Activated CD8-positive, alpha-beta memory T cell treated with anti-CD3 and anti-CD28 coated beads, Interleukin-2, amount 50 U/mL, for 24 hours (primary cell): ENCODE measurements at regions not wholly inside any gene's neighbourhood (a gene's known extent, or its start where the extent isn't known, plus 50 kb on each side); places are given as distances from the start of the nearest gene placed in this dataset.
"Not testable (repeated sequence)": the region's sequence is repeated elsewhere in the genome, so short reads cannot be mapped to it uniquely, and the experiment has no call there.

ENCODE experiments used
- DNase-seq: peaks from one replicate; pipeline ENCODE4 v3.0.0-alpha.2; 2020; ENCODE audit errors: extremely low read depth

DNA sequence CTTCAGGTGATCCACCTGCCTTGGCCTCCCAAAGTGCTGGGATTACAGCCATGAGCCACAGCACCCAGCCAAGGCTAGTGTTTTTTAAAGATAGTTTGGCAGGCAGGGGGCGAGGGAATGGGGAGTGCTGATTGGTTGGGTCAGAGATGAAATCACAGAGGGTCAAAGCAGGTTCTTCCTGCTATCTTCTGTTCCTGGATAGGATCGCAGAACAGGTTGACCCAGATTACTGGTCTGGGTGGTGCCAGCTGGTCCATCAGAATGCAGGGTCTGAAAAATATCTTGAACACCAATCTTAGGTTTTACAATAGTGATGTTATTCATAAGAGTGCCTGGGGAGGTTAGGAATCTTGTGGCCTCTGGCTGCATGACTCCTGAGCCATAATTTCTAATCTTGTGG, 272.2 kb downstream of the CD83 start:
- not testable (repeated sequence) for DNase-seq

DNA sequence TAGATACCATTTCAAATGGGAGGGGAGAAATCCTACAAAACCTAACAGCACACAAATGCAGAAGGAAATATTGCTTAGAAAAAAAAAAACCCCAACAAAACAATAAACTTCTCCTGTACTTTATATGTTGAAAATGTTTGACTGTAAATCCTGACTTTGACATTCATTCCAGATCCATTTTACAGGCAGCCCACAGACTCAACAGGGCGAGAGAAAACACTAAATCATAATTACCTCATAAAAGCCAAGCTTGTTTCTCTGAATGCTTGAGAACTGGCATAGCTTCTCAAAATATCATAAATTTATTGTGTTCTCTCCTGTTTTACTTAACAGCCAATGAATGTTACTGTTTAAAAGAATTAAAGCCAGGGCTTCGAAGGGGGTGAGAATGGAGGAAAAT, 273.2 kb downstream of the CD83 start:
- no peak for DNase-seq

DNA sequence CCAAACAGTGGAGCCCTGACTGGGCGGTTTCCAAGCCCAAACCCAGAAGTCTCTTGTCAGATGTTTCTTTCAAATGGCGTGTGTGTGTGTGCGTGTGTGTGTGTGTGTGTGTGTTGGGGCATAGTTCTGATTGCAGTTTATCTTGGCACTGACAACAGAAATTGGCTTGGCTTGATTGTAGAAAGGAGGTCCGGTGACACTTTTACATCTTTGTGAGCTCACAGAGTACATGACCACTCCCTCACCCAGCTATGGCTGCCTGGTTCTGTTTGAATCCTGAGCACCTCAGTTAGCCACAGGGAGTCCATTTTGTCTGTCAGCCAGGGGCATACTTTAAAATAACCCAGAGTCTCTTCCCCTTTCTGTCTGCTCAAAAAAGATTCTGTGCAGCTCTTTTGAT, 276.3 kb downstream of the CD83 start:
- no peak for DNase-seq

DNA sequence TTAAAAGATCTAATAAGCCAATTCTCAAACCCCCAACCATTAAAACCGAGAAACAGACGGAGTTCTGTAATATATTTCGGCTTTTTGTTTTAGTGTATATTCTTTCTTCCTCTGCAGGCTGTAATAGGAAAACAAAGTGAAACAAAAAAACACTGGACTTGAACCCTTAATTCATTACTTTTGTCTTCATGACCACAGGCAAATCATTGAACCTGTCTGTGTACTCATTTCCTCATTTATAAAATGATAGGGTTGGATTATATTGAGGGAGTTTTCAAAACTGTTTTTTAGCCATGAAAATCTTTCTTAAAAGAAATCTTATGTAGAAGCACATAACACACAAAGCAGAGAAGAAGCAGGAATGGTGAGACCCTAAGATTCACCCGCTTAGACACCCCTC, 278.8 kb downstream of the CD83 start:
- DNase-seq = no peak

DNA sequence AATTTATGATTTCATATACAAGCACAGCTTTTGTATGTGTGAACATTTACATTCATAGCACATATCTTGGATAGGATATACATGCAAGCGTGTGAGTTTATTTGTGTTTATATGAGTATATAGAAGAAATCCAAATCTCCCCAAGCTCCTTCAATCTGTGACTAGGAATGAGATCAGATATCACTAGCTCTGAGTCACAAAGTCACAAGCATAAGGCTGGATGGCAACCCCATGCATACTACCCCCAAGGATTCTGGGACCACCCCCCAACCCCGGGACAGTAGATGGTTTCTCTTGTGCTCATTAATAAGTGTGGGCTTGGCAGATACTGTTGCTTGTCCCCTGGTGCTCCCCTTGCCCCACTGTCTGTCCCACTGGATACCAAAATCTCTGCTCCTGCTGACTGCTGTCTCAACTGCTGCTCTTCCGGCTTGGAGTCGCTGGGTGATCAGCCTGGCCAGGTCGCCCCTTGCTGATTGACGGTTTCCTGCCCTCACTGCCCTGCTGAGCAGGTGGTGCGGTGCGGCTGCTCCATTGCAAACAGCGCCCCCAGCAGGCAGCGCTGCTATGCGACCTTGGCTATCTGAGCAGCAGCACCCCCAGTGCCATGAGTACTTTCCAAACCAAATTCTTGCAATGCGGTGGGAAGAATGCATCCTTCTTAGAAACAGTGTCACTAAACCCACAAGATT, 279.4 kb downstream of the CD83 start:
- no peak for DNase-seq

DNA sequence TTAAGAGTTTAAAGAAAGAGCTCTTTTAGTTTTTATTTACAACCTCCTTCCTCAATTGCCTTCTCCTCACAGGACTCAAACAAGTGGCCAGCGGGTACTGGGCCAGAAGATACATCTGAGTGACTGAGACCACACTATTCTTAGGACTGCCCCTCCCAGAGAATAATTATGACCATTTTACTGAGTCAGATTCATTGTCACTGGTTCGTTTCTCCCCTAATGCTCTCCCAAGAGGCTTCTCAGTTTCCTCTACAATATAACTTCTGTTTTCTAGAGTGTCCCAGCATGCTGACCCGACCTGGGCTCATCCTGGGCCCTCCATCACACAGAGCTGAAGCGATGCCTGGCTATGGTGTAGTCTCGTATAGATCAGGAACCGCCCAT, 279.9 kb downstream of the CD83 start:
- DNase-seq = no peak

DNA sequence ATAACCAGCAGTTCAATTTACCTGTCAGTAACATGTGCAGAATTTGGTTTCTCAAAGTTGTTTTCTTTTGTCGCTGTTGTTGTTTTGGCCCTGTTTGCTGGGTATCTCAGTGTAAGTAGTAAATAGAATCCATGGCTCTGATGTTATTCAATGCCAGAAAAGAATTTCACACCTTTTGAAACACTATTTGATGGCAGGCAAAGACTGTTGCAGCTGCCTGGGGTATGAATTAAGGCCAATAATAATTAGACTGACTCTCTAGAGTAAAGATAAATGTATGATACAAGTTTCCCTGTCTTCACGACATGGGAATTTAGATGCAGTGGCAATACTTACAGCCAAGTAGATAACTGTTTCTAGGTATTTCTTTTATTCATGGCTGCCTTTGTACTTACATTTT, 281.4 kb downstream of the CD83 start:
- no peak for DNase-seq

DNA sequence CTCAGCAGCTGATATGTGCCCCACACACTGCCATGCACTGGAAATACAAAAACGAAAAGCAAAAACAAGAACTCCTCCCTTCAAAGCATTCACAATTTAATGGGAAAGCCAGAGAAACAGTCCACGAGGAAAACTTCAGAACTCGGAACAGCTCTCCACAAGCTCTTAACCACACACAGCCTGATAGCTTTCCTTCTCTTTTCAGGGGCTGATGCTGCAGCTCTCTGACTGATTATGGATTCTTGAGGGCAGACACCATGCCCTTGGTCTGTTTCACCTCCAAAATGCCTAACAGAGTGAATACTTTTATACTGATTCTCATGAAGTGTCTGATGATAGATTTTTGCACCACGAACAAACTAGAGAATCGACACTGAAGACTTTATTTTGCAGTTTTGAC, 282.1 kb downstream of the CD83 start:
- no peak for DNase-seq

DNA sequence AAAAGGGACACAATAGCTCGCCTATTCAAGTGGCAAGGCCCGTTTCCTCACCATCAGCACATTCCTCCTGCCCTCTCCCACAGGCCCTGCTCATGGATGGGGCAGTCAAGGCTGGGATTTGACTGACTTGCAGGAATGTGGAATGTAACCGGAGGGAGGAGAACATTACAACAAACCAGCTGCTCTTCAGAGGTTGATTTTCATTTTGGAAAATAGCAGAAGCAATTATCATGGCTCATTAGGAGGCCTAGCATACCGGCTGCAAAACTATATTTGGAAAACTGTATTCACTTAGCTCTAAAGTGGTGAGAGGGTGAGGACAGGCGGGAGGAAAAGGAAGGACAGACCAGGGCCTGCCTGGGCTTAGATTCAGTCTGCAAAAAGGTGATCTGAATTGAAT, 283.7 kb downstream of the CD83 start:
- DNase-seq = no peak

DNA sequence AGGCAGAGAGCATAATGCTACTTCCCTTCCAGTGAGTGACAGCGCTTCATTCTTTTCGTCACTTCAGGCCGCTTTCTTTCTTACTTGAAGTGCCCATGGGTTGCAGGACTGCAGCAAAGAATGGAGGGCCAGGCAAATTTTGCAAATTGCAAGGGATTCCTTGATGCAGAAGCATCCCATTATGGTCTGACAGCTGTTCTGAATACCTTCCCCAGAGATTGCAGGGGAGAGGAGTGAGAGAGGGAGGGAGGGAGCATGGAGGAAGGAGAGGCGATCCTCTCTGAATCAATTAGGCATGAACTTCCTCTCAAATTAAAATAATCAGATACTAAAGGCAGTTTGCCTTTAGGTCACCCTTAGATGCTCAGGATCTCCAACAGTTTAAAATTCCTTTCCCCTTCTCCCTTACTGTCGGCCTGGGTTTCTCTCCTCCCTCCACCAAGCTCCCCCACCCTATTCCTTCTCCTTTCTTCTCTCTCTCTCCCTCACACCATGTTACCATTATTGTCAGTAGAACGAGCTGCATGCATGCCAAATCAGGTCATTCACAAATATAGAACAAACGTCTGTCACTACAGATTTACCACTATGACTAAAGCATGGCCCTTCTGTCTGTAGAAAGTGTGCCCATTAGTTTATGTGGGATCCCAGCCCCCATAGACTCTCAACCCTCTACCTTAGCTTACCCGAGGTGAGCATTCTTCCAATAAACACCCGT, 289.2 kb downstream of the CD83 start:
- no peak for DNase-seq

DNA sequence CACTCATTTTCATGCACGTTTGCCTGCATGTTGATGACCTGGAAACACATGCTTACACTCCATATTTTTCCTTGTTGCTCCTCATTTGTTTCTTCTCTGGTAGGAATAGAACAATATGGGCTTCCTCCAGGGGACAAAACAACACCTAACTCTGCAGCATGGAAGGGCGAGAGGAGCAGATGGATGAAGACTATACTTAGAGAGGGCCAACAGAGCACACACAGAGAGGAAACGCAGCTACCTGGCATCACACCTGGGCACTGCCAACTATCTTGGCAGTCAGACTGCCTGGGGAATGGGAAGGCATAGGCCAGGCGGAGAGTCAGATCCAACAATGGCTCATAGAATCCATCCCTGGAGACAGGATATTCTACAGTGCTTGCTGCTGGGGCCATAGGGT, 290.9 kb downstream of the CD83 start:
- no peak for DNase-seq

DNA sequence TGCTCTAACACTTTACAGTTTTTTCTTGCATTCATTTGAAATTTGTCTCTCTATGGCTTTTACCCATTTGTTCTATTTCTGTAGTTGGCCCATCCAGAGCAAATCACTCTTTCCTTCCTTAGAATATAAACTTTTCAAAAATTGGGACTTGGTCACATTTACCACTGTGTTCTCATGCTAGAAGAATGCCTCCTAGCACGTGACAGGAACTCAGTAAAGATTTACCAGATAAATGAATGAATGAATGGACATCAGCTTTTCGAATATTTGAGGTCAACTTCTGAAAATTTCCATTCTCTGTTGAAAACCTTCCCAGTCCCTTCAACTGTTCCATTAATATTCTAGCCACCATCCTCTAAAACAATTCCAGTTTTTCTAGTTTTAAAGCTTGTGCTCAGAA, 294.5 kb downstream of the CD83 start:
- DNase-seq = no peak

DNA sequence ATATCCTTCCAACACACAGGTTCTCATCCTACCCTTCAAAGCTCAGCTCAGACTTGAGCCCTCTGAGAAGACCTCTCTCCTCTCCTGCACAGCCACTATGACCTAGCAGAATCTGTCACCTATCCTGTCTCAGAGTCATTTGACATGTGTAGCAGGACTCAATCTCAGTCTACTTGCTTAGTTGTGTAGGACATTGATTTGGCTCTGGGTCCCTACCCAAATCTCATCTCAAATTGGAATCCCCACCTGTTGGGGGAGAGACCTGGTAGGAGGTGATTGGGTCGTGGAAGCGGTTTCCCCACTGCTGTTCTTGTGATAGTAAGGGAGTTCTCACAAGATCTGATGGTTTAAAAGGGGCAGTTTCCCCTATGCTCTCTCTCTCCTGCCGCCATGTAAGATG, 297.9 kb downstream of the CD83 start:
- DNase-seq = no peak

DNA sequence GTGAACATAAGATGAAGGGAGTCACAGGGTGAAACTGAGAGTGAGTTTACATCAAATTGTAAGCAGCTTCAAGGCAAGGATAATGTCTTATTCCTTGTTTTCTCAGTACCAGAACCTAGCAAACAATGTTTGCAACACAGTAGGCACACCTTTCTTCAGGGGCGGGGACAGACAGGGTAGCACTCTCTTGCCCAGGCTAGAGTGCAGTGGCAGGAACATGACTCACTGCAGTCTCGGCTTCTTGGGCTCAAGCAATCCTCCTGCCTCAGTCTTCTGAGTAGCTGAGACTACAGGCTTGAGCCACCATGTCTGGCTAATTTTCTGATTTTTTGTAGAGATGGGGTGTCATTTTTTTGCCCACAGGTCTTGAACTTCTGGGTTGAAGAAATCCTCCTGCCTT, 299.8 kb downstream of the CD83 start:
- no peak for DNase-seq

DNA sequence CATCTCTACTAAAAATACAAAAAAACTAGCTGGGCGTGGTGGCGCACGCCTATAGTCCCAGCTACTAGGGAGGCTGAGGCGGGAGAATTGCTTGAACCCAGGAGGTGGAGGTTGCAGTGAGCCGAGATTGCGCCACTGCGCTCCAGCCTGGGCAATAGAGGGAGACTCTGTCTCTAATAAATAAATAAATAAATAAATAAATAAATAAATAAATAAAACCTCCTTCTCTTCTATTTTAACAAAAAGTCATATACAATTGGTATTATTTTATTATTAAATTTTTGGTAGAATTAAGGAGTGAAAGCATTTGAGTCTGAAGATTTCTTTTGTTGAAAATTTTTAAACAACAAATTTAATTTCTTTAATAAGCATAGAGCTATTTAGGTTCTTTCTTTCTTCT, 301.7 kb downstream of the CD83 start:
- DNase-seq = not testable (repeated sequence)

DNA sequence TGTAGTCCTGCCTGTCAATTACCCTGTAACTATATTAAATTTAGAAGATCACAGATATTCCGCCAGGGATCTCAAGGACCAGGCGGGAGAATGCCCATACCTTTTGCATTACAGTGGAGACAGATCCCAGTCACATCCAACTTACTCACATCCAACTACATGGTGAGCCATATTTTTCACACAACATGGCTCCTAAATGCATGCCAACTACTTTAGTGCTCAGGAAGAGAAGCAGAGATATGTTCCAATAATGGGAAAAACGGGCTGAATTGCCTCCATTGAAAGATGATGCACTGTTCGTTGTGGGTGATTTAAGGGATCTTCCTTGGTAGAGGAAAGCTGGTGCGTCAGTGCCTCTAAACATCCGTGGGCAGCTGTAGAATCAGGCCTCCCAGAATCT, 304.5 kb downstream of the CD83 start:
- no peak for DNase-seq

DNA sequence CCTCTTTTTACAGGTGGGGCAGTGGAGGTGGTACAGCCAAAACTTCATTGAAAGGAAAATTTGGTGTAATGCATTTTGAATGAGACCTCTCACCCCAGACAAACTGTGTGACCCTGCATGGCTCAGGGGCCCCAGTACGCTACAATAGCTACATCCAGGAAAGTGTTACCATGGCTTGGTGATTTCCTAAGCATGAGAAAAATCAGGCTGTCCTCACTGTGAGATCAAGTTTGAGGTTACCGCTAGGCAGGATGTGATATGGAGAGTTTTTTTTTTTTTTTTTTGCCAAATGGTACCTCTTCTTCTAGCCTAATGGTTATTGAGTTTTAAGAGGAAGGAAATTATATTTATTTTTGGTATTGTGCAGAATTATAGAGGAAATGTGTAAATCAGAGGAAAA, 305.3 kb downstream of the CD83 start:
- no peak for DNase-seq

DNA sequence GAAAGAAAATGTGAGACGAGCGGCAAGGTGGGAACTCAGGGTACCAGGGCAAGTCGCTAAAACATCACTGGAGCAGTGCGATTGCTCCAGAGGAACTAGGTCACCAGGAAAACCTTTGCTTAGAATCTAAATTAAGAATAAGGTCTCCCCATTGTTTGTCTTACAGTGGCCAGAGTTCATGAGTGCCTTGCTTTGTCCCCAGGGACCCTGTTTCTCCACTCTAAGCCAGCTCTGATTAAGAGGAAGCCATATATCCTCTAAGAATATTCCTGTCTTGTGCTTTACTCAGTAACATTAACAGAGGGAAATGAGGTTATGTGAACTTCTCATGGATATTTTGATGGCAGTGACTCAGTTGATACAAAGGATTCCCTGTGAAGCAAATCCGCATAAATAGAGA, 305.8 kb downstream of the CD83 start:
- DNase-seq = no peak

DNA sequence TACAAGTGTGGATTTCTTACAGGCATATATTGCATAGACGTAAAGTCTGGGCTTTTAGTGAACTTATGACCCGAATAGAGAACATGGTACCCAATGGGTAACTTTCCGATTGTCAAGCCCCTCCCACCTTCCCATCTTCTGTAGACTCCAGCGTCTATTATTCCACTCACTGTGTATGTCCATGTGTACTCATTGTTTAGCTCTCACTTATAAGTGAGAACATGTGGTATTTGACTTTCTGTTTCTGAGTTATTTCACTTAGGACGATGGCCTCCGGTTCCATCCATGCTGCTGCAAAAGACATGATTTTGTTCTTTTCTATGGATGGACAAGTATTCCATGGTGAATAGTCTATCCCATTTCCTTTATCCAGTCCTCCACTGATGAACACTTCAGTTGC, 306.4 kb downstream of the CD83 start:
- DNase-seq = no peak

DNA sequence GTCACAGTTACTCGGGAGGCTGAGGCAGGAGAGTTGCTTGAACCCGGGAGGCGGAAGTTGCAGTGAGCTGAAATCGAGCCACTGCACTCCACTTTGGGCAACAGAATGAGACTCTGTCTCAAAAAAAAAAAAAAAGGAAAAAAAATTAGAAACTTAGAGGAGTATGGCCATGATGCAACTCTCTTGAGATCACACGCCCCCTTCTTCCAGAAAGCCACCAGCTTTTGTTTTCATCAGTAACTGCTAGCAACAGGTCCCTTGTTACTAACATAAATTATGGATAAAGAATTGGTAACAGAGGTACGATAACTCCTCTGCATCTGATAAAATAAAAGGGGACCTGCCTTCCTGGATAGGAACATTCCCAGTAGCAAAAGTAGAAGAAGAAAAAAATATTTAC, 308.2 kb downstream of the CD83 start:
- DNase-seq = no peak

DNA sequence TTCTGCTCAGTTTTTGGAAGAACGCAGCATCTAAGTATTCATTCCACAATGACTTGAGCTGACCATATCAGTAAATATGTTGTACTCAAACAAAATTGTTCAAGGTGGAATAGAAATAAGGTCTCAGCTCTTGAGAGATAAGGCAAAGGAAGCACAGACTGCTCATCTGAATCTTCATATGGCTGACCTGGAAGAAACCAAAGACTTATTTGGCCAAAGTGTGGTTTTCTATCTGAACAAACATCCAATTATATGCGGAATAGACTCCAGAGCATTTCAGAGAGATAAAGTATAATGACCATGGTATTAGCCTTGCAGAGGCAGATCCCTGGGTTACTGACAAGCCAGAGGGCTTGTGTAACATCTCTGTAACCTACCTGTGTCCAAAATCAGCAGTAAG, 308.7 kb downstream of the CD83 start:
- no peak for DNase-seq

DNA sequence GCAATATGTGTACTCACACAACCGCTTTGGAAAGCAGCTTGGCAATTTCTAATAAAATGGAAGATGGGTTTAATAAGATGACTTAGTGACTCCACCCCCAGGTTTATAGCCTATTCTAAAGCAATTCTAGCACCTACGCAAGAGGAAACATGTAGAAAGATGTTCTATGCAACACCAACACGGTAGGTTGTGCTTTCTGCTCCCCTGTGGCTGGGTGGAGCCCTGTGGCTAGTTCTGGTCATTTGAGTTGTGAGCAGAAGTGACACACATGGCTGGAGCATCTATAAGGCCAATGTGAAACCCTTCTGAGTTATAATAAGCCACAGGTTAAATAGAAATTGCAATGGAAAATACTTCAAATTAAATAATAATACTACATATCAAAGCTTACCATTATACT, 310.7 kb downstream of the CD83 start:
- DNase-seq = no peak

DNA sequence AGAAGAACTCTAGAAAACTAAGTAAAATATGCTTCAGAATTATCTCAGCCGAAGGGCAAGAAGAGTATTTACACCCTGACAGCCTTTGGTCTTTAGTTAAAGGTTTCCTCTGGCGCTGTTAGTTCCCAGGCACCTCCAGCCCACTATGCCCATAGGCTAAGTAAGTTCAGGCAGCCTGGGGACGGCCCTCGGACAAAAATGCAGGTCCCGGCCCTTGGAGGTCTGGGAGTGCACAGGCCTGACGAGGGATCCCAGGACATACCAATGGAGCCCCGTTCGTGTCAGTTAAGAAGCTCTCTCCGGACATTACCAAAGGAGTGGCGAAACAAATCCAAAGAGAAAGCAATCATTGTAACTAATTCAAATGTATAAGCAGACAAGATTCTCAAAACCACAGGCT, 311.8 kb downstream of the CD83 start:
- DNase-seq = no peak

DNA sequence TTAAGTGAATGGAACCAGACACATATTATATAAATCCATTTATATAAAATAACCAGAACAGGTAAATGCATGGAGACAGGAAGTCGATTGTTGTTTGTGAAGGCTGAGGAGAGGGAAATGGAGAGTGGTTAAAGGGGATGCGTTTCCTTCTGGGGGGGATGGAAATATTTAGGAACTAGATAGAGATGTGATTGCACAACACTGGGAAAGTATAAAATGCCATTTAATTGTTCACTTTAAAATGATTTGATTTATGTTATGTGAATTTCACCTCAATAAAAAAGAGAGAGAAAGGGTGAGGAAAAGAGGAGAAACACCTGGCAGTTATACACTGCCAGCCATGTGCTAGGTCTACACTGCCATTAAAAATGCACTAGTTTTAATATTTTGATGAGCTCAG, 312.6 kb downstream of the CD83 start:
- no peak for DNase-seq
